ENCODE measurements at regions not wholly inside any gene's neighbourhood (a gene's known extent, or its start where the extent isn't known, plus 50 kb on each side); places are given as distances from the start of the nearest gene placed in this dataset.
"Not testable (repeated sequence)": the region's sequence is repeated elsewhere in the genome, so short reads cannot be mapped to it uniquely, and the experiment has no call there.

- not testable (repeated sequence) for FAIRE-seq; DNase-seq (ENCODE audit: insufficient read length, low spot score)
Observed at GRCh38 chr10:93127642-93128215, 54.0 kb downstream of the CYP26A1 start.

- TF ChIP-seq, protein P1, sequence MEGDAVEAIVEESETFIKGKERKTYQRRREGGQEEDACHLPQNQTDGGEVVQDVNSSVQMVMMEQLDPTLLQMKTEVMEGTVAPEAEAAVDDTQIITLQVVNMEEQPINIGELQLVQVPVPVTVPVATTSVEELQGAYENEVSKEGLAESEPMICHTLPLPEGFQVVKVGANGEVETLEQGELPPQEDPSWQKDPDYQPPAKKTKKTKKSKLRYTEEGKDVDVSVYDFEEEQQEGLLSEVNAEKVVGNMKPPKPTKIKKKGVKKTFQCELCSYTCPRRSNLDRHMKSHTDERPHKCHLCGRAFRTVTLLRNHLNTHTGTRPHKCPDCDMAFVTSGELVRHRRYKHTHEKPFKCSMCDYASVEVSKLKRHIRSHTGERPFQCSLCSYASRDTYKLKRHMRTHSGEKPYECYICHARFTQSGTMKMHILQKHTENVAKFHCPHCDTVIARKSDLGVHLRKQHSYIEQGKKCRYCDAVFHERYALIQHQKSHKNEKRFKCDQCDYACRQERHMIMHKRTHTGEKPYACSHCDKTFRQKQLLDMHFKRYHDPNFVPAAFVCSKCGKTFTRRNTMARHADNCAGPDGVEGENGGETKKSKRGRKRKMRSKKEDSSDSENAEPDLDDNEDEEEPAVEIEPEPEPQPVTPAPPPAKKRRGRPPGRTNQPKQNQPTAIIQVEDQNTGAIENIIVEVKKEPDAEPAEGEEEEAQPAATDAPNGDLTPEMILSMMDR (IDR thresholded peaks at IDR 0.05; ENCODE audit: insufficient read depth, missing control alignments) = no peak
- FAIRE-seq (no peak), DNase-seq (ENCODE audit: insufficient read length, low spot score) (no peak)
Observed at GRCh38 chr10:93131986-93132385, 58.3 kb downstream of the CYP26A1 start.

GRCh38 chr10:93138113-93138870 lies 64.6 kb downstream of the CYP26A1 start:
- DNase-seq (ENCODE audit: insufficient read length, low spot score) (no peak), FAIRE-seq (no peak)
- TF ChIP-seq, protein P1 (IDR thresholded peaks at IDR 0.05; ENCODE audit: insufficient read depth, missing control alignments) = no peak

GRCh38 chr10:93139059-93139655 lies 65.5 kb downstream of the CYP26A1 start:
- FAIRE-seq (no peak), DNase-seq (ENCODE audit: insufficient read length, low spot score) (no peak)
- TF ChIP-seq, protein P1 (IDR thresholded peaks at IDR 0.05; ENCODE audit: insufficient read depth, missing control alignments) = no peak

GRCh38 chr10:93142534-93142933 lies 68.8 kb downstream of the CYP26A1 start:
- FAIRE-seq (no peak), DNase-seq (ENCODE audit: insufficient read length, low spot score) (no peak)
- TF ChIP-seq, protein P1 (IDR thresholded peaks at IDR 0.05; ENCODE audit: insufficient read depth, missing control alignments) = no peak

DNA sequence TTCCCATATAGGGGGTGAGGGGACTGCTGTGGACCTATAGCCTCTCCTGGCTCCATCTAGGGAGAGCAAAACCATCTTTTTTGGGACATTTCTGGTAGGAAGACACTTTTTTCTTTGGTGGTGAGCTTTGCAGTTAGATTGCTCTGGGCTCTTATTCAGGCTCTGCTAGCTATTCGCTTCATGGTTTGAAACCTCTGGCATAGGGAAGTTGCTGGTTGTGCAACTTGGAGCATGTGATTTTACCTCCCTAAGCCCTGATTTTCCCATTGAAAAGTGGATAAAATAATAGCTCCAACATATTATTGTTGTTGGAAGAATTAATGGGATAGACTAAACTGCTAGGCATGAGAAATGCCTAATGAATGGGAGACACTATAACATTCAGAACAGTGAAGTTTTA lies 69.6 kb downstream of the CYP26A1 start:
- FAIRE-seq = no peak
- TF ChIP-seq, protein P1 (IDR thresholded peaks at IDR 0.05; ENCODE audit: insufficient read depth, missing control alignments) = no peak
- DNase-seq (ENCODE audit: insufficient read length, low spot score) = no peak

DNA sequence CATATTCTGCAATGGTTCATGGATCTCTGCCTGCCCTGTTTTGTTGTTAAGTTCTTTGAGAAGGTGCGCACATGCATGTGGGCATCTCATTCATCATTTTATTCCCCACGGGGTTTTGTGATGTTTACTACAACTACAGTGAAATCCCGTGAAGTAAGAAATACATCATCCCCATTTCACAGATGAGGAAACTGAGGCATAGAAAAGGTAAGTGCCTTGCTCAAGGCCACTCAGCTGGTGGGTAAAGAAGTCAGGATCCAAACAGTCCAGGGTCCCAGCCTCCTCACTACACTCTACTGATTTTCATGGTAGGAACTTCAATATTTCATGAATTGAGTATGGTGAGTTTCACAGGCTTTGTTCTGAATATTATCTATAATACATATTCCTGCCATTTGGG lies 72.6 kb downstream of the CYP26A1 start:
- FAIRE-seq (no peak), DNase-seq (ENCODE audit: insufficient read length, low spot score) (no peak)
- TF ChIP-seq, protein P1 (IDR thresholded peaks at IDR 0.05; ENCODE audit: insufficient read depth, missing control alignments) = no peak

Measured in D721Med (cell line).